ENCODE measurements at regions not wholly inside any gene's neighbourhood (a gene's known extent, or its start where the extent isn't known, plus 50 kb on each side); places are given as distances from the start of the nearest gene placed in this dataset.

DNA sequence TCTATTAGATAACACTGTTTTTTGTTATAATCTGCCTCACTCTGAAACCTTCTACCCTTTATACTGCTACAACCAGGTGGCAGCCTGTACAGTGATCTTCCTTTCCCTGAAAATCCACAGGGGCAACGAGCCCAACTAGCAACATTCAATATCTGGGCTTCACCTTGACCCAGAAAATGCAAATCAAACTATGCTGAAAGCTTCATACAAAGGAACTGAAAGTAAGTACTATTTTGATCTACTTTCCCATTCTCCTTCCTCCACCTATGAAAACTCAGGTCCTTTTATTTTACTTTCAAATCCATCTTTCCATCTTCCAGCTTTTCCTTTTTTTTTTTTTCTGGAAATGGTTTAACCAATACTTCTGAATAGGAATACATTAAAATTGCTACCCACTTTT lies 175.8 kb upstream of the CCDC150 start:
- FAIRE-seq: no peak
- intact Hi-C loops (cut with DNase I): no loop called here
- TF ChIP-seq, protein P1, sequence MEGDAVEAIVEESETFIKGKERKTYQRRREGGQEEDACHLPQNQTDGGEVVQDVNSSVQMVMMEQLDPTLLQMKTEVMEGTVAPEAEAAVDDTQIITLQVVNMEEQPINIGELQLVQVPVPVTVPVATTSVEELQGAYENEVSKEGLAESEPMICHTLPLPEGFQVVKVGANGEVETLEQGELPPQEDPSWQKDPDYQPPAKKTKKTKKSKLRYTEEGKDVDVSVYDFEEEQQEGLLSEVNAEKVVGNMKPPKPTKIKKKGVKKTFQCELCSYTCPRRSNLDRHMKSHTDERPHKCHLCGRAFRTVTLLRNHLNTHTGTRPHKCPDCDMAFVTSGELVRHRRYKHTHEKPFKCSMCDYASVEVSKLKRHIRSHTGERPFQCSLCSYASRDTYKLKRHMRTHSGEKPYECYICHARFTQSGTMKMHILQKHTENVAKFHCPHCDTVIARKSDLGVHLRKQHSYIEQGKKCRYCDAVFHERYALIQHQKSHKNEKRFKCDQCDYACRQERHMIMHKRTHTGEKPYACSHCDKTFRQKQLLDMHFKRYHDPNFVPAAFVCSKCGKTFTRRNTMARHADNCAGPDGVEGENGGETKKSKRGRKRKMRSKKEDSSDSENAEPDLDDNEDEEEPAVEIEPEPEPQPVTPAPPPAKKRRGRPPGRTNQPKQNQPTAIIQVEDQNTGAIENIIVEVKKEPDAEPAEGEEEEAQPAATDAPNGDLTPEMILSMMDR (IDR thresholded peaks at IDR 0.05; ENCODE audit: borderline replicate concordance, extremely low read depth, insufficient read depth): no peak

DNA sequence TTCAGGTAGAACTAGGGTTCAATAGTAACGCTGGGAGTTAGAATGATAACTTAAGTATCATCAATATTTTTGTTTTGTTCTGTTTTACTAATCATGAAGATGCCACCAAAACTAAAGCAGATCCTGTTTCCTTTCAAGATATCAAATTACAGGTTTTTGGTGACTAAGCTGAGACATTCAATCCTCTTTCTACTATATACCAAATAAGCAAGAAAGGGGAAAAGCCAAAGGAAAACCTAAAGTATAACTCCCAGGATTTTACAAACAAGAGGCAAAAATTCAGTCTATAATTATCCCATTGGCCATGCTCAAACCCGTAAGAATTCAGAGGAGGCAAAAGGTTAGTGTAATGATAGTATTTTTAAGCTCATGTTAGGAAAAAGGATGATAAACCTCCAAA lies 175.2 kb upstream of the CCDC150 start:
- no peak for FAIRE-seq
- H3K4me1 ChIP-seq (ENCODE audit: control insufficient read depth in 2 of 3, insufficient read depth in 2 of 3, low read depth in 1 of 3, low read length in 3 of 3): peaks cover 0 to 4% (median 0%) of the 10 kb centered on the region in 3 donors
- H3K36me3 ChIP-seq (ENCODE audit: control insufficient read depth in 2 of 3, insufficient read depth in 3 of 3, low read length in 3 of 3): no peaks in the 10 kb centered on the region
- DNase-seq: no peak
- no peaks in the 10 kb centered on the region for H3K9me3 ChIP-seq (ENCODE audit: control insufficient read depth in 2 of 3, insufficient read depth in 1 of 3, low read length in 3 of 3)
- H3K9ac ChIP-seq (ENCODE audit: low read length in 3 of 3): no peak overlapping the region
- TF ChIP-seq, protein P1 (IDR thresholded peaks at IDR 0.05; ENCODE audit: borderline replicate concordance, extremely low read depth, insufficient read depth): no peak
- H3K27ac ChIP-seq (ENCODE audit: low read depth in 2 of 2, low read length in 2 of 2): no peak overlapping the region
- intact Hi-C loops (cut with DNase I): no loop called here
- H3K4me3 ChIP-seq (ENCODE audit: low read length in 3 of 3): no peak overlapping the region
- no peaks in the 10 kb centered on the region for H3K27me3 ChIP-seq (ENCODE audit: control insufficient read depth, insufficient read depth, low read length)

More for the DNA sequence above, 175.8 kb upstream of the CCDC150 start:
- Histone ChIP-seq H3K9me3 (ENCODE audit: control insufficient read depth in 2 of 3, insufficient read depth in 1 of 3, low read length in 3 of 3) (no peaks in the 10 kb centered on the region), H3K4me3 (ENCODE audit: low read length in 3 of 3) (no peak overlapping the region), H3K9ac (ENCODE audit: low read length in 3 of 3) (no peak overlapping the region), H3K27ac (ENCODE audit: low read depth in 2 of 2, low read length in 2 of 2) (no peak overlapping the region), H3K27me3 (ENCODE audit: control insufficient read depth, insufficient read depth, low read length) (no peaks in the 10 kb centered on the region), H3K36me3 (ENCODE audit: control insufficient read depth in 2 of 3, insufficient read depth in 3 of 3, low read length in 3 of 3) (no peaks in the 10 kb centered on the region), H3K4me1 (ENCODE audit: control insufficient read depth in 2 of 3, insufficient read depth in 2 of 3, low read depth in 1 of 3, low read length in 3 of 3) (peaks cover 0 to 4% (median 0%) of the 10 kb centered on the region in 3 donors)
- DNase-seq: no peak

DNA sequence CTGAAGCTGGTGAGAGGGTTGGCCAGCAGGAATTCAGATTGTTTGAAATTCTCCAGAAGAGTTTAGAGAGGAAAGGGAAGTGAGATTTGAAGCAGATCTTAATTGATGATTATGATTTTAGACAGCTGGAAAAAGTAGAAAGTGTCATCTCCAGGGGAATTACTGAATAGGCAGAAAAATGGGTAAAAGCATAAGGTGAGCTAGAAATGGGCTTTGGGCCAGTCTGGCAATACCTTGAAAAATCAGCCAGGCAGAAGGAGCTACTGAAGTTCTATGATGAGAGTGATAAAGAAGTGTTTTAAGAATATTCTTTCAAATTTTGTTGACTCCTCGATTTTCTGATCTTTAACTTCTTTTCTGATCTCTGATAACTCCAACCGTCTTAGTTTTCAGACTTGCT lies 172.9 kb upstream of the CCDC150 start:
- Histone ChIP-seq H3K27ac (ENCODE audit: low read depth in 2 of 2, low read length in 2 of 2) (no peak overlapping the region), H3K4me1 (ENCODE audit: control insufficient read depth in 2 of 3, insufficient read depth in 2 of 3, low read depth in 1 of 3, low read length in 3 of 3) (peaks cover 0 to 4% (median 0%) of the 10 kb centered on the region in 3 donors), H3K9me3 (ENCODE audit: control insufficient read depth in 2 of 3, insufficient read depth in 1 of 3, low read length in 3 of 3) (no peaks in the 10 kb centered on the region), H3K4me3 (ENCODE audit: low read length in 3 of 3) (no peak overlapping the region), H3K36me3 (ENCODE audit: control insufficient read depth in 2 of 3, insufficient read depth in 3 of 3, low read length in 3 of 3) (no peaks in the 10 kb centered on the region), H3K27me3 (ENCODE audit: control insufficient read depth, insufficient read depth, low read length) (no peaks in the 10 kb centered on the region), H3K9ac (ENCODE audit: low read length in 3 of 3) (no peak overlapping the region)
- FAIRE-seq (no peak), DNase-seq (no peak)
- intact Hi-C loops (cut with DNase I): no loop called here
- TF ChIP-seq, protein P1 (IDR thresholded peaks at IDR 0.05; ENCODE audit: borderline replicate concordance, extremely low read depth, insufficient read depth): no peak

DNA sequence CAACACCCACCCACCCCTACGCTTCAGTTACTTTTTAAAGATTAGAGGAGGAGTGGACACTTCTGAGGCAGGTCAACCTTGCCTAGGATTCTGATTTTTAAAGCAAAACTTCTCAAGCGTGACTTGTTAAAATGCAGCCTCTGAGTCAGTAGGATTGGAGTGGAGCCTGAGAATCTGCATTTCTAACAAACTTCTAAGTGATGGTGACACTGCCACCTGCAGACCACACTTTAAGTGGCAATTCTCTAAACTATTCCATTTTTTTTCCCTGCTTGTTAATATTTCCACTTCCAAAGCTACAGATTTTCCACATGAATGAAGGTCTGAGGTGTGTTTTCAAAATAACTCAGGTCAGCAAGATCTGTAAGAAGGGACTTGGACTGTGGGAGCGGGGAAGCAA lies 171.1 kb upstream of the CCDC150 start:
- H3K4me3 ChIP-seq (ENCODE audit: low read length in 3 of 3): no peak overlapping the region
- H3K9me3 ChIP-seq (ENCODE audit: control insufficient read depth in 2 of 3, insufficient read depth in 1 of 3, low read length in 3 of 3): no peaks in the 10 kb centered on the region
- no peaks in the 10 kb centered on the region for H3K27me3 ChIP-seq (ENCODE audit: control insufficient read depth, insufficient read depth, low read length)
- no peak for FAIRE-seq
- H3K4me1 ChIP-seq (ENCODE audit: control insufficient read depth in 2 of 3, insufficient read depth in 2 of 3, low read depth in 1 of 3, low read length in 3 of 3): peaks cover 0 to 4% (median 0%) of the 10 kb centered on the region in 3 donors
- H3K9ac ChIP-seq (ENCODE audit: low read length in 3 of 3): no peak overlapping the region
- peak in 2 of 5 donors; percentile 37 to 45 for DNase-seq
- TF ChIP-seq, protein P1 (IDR thresholded peaks at IDR 0.05; ENCODE audit: borderline replicate concordance, extremely low read depth, insufficient read depth): no peak
- H3K27ac ChIP-seq (ENCODE audit: low read depth in 2 of 2, low read length in 2 of 2): no peak overlapping the region
- intact Hi-C loops (cut with DNase I): no loop called here
- H3K36me3 ChIP-seq (ENCODE audit: control insufficient read depth in 2 of 3, insufficient read depth in 3 of 3, low read length in 3 of 3): no peaks in the 10 kb centered on the region
